ENCODE measurements at regions not wholly inside any gene's neighbourhood (a gene's known extent, or its start where the extent isn't known, plus 50 kb on each side); places are given as distances from the start of the nearest gene placed in this dataset.

DNA sequence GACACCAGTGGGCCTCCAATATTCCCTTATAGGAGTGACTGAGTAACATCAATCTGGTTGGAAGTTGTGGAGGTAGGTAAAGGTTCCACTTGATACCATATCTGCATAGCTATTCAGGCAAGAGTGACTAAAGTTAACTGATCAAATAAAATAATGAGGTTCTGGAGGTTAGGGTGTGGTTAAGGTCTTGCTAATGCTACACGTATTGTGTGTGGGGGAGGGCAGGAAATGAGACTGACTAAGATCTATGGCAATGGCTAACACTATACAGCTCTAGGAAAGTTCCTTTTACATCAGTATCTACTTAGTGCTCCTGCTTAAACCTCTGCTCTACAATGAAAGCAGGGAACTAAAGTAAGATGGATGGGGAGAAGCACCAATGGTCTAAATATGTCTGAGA lies 149.1 kb upstream of the MGAT5 start:
- TF ChIP-seq, protein P1, sequence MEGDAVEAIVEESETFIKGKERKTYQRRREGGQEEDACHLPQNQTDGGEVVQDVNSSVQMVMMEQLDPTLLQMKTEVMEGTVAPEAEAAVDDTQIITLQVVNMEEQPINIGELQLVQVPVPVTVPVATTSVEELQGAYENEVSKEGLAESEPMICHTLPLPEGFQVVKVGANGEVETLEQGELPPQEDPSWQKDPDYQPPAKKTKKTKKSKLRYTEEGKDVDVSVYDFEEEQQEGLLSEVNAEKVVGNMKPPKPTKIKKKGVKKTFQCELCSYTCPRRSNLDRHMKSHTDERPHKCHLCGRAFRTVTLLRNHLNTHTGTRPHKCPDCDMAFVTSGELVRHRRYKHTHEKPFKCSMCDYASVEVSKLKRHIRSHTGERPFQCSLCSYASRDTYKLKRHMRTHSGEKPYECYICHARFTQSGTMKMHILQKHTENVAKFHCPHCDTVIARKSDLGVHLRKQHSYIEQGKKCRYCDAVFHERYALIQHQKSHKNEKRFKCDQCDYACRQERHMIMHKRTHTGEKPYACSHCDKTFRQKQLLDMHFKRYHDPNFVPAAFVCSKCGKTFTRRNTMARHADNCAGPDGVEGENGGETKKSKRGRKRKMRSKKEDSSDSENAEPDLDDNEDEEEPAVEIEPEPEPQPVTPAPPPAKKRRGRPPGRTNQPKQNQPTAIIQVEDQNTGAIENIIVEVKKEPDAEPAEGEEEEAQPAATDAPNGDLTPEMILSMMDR (IDR thresholded peaks at IDR 0.05), result no peak
- TF ChIP-seq EZH2 (IDR thresholded peaks at IDR 0.05; ENCODE audit: borderline replicate concordance, insufficient read depth, low read depth, low read length, poor library complexity, severe bottlenecking), result no peak
